IPS-18a (cell line): ENCODE measurements at regions not wholly inside any gene's neighbourhood (a gene's known extent, or its start where the extent isn't known, plus 50 kb on each side); places are given as distances from the start of the nearest gene placed in this dataset.

Source experiments
- H3K27ac ChIP-seq: one replicate; pipeline ENCODE4 v1.5.1; 2013; ENCODE audit warnings: low read length
- H3K27me3 ChIP-seq: one replicate; pipeline ENCODE4 v1.6.1; 2013; ENCODE audit warnings: mild to moderate bottlenecking, low read length; ENCODE audit not compliant: control insufficient read depth, insufficient read depth
- H3K36me3 ChIP-seq: one replicate; pipeline ENCODE4 v1.6.1; 2013; ENCODE audit warnings: low read depth, low read length; ENCODE audit not compliant: control insufficient read depth
- H3K4me1 ChIP-seq: one replicate; pipeline ENCODE4 v1.6.1; 2013; ENCODE audit warnings: low read depth, low read length; ENCODE audit not compliant: control insufficient read depth
- H3K4me3 ChIP-seq: one replicate; pipeline ENCODE4 v1.5.1; 2013; ENCODE audit warnings: low read length
- H3K9ac ChIP-seq: one replicate; pipeline ENCODE4 v1.6.1; 2013; ENCODE audit warnings: mild to moderate bottlenecking, low read length, moderate library complexity
- H3K9me3 ChIP-seq: one replicate; pipeline ENCODE4 v1.6.1; 2013; ENCODE audit warnings: low read depth, low read length; ENCODE audit not compliant: control insufficient read depth

DNA sequence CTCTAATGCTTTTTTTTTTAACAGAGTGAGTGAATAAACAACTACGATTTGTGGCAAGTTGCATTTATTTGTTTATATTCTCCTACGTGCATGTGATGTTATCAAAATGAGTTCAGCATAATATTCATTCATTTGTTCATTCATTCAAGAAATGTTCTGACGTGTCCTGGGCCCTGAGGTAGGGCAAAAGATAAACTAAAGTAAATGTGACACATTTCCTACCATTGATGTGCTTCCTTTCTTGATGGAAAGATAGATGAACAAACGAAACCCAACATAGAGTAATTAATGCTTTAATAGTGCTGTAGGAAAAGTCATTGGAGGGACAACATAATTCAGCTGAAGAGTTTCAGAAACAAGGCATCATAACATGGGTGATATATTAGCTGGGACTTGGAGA, 261.5 kb upstream of the KCNMB2 start:
- Histone ChIP-seq H3K36me3 (no peaks in the 10 kb centered on the region), H3K27me3 (no peaks in the 10 kb centered on the region), H3K27ac (no peak overlapping the region), H3K4me3 (no peak overlapping the region), H3K9me3 (no peaks in the 10 kb centered on the region), H3K4me1 (no peaks in the 10 kb centered on the region), H3K9ac (no peak overlapping the region)

DNA sequence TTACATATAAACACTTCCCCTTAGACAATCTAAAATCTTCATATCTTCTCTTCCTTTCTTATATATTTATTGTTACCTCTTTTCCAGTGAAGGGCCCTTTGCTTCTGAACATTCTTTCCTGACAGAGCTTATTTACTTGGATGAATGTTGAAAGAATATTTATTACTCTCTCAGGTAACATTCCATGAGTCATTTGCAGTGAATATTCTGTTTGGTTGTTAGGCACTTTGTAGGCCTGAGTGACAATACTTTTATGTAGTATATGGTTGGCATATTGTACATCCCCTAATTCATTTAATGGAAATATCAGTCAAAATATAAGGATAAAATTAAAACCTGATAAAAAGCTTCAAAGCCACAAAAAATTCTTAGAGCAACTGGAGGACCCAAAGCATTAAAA, 260.9 kb upstream of the KCNMB2 start:
- Histone ChIP-seq H3K9ac (no peak overlapping the region), H3K27me3 (no peaks in the 10 kb centered on the region), H3K27ac (no peak overlapping the region), H3K4me3 (no peak overlapping the region), H3K9me3 (no peaks in the 10 kb centered on the region), H3K4me1 (no peaks in the 10 kb centered on the region), H3K36me3 (no peaks in the 10 kb centered on the region)

DNA sequence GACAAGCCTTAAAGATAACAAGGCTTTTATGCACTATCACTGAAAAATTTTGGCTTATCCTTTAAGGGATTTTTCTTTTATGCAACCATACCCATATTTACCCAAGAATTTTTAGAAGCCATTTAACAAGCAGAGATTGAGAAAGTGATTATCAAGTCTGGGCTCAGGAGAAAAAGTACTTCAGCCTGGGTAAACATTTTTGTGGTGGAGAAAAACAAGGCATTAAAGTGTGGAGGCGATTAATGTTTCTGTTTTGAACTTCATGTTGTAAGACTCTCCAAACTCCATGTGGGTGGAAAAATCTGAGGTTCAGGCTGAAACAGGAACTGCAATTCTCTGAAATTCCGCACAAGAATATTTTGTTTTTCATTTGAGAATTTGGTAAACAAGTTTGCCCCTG, 260.4 kb upstream of the KCNMB2 start:
- no peak overlapping the region for H3K4me3 ChIP-seq
- H3K36me3 ChIP-seq: no peaks in the 10 kb centered on the region
- H3K4me1 ChIP-seq: no peaks in the 10 kb centered on the region
- H3K27me3 ChIP-seq: no peaks in the 10 kb centered on the region
- no peak overlapping the region for H3K27ac ChIP-seq
- H3K9me3 ChIP-seq: no peaks in the 10 kb centered on the region
- no peak overlapping the region for H3K9ac ChIP-seq

DNA sequence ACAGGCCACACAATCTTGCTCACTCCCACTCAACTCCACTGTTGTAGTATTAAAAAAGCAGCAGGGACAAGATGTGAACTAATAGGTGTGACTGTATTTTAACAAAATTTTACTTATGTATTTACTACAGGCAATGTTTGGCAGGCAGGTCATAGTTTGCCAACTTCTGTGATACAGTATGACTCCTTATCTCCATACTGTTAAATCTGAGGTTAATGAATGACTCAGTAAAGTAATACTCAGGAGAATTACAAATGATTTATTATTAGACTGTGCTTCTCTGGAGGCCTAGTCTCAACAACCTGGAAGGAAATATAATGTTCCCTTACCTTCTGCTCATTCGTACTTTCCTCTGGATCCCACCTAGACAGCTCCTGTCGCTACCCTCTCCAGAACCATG, 258.6 kb upstream of the KCNMB2 start:
- H3K27me3 ChIP-seq: no peaks in the 10 kb centered on the region
- no peak overlapping the region for H3K9ac ChIP-seq
- no peaks in the 10 kb centered on the region for H3K36me3 ChIP-seq
- peaks cover 5% of the 10 kb centered on the region for H3K9me3 ChIP-seq
- no peak overlapping the region for H3K4me3 ChIP-seq
- no peak overlapping the region for H3K27ac ChIP-seq
- H3K4me1 ChIP-seq: no peaks in the 10 kb centered on the region

DNA sequence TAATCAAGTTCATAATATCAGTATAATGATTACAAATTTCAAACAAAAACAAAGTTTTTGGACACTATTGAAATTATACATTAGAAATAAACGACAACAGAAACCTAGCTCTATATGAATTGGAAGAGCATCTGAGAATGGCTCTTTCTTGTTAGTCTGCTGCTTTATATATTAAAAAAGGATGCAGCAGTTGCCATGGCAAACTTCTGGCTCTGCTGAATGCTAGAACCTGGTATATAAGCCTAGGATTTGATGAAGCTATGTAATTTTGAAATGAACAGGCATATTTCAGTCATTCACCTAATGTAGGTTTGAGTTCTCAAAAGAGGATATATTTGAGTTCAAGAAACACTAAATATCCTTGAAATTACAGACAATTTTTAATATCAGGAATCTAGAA, 252.7 kb upstream of the KCNMB2 start:
- Histone ChIP-seq H3K4me3 (no peak overlapping the region), H3K9ac (no peak overlapping the region), H3K9me3 (peaks cover 8% of the 10 kb centered on the region), H3K36me3 (no peaks in the 10 kb centered on the region), H3K4me1 (peaks cover 12% of the 10 kb centered on the region), H3K27ac (no peak overlapping the region), H3K27me3 (no peaks in the 10 kb centered on the region)

DNA sequence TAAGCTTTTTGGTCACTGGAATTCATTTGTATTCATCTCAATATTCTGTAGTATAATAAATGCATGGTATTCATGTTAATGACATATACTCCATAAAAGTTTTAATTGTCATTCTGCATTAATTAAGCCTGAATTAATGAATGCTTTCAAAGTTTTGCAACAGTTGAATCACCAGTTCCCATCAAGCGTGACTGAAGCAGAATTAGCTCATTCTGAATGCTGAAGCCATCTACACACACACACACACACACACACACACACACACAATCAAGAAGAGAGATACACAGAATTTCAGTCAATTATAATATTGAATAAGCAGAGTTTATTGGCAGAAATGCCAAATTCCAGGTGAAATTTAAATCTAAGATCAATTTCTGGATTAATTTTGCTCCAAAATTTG, 252.1 kb upstream of the KCNMB2 start:
- Histone ChIP-seq H3K36me3 (no peaks in the 10 kb centered on the region), H3K9ac (no peak overlapping the region), H3K9me3 (peaks cover 8% of the 10 kb centered on the region), H3K27me3 (no peaks in the 10 kb centered on the region), H3K4me1 (peaks cover 12% of the 10 kb centered on the region), H3K27ac (no peak overlapping the region), H3K4me3 (no peak overlapping the region)

DNA sequence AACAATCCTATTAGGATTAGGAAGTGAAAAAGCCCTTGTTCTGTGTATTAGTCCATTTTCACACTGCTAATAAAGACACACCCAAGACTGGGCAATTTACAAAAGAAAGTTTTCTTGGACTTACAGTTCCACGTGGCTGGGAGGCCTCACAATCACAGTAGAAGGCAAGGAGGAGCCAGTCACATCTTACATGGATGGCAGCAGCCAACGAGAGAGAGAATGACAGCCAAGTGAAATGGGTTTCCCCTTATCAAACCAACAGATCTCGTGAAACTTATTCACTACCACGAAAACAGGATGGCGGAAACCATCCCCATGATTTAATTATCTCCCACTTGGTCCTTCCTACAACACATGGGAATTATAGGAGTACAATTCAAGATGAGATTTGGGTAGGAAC, 248.2 kb upstream of the KCNMB2 start:
- Histone ChIP-seq H3K4me1 (peaks cover 12% of the 10 kb centered on the region), H3K9ac (no peak overlapping the region), H3K4me3 (no peak overlapping the region), H3K27me3 (no peaks in the 10 kb centered on the region), H3K36me3 (no peaks in the 10 kb centered on the region), H3K27ac (no peak overlapping the region), H3K9me3 (peaks cover 3% of the 10 kb centered on the region)

DNA sequence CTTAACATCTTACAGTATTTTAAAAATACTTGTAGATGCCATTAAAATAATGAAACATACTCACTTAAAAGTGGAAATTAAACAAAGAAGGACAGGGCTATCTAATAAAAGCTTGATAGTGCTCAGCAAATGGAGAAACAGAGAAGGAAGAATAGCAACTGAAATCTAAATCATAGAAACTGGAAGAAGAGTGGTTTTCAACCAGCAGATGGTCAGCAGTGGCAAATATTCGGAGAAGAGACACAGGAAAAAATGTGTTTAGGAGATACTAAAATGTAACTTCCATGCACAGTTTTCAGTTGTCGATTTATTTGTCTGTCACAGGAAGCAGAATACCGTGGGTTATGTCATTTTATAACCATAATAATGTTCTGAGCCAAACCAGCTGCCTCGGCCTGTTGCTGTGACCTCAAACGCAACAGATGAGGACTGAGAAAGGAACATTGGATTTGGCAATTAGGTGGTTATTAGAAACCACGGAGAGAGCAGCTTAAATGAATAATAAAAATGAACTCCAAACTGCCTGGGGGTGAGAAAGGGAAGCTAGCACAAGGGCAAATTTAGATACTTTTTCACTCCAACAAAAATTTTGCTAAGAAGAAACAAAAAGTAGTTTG, 246.6 kb upstream of the KCNMB2 start:
- Histone ChIP-seq H3K27ac (no peak overlapping the region), H3K27me3 (no peaks in the 10 kb centered on the region), H3K9me3 (peaks cover 3% of the 10 kb centered on the region), H3K4me1 (peaks cover 6% of the 10 kb centered on the region), H3K4me3 (no peak overlapping the region), H3K9ac (no peak overlapping the region), H3K36me3 (no peaks in the 10 kb centered on the region)

DNA sequence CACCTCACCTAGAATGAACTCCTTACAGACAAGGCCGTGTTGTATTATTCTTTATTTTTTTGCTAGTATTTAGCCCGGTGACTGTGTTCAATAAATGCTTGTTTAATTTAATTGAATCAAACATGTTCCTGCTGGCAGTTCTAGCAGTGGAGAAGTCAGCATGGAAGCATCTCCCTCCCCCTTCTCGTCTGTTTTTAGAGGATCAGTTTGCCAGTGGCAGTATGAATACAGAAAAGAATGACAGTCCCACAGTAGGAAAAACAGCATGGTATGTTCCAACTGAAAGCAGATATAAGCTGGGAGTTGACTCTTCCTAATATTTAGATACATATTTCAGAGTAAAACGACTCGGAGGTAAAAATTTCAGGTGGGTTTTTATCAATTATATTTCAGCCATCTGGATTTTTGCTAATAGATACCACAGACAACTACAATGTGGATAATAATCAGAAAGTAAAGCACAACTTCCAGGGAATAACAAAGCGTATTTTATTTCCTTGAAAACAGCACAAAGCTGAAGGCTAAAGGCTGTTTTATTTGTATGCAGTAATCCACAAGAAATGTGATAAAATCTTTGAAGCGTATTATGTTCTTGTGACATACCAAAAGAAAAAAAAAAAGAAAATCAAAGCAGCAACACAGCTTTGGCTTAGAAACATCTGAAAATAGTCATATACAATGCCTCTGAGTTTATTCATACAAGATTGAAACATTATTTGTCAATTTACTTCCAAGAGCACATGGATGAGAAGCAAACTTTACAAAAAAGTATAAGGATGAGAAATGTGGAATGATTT, 244.5 kb upstream of the KCNMB2 start:
- Histone ChIP-seq H3K4me3 (no peak overlapping the region), H3K27me3 (no peaks in the 10 kb centered on the region), H3K9me3 (peaks cover 3% of the 10 kb centered on the region), H3K27ac (no peak overlapping the region), H3K36me3 (no peaks in the 10 kb centered on the region), H3K4me1 (no peaks in the 10 kb centered on the region), H3K9ac (no peak overlapping the region)

DNA sequence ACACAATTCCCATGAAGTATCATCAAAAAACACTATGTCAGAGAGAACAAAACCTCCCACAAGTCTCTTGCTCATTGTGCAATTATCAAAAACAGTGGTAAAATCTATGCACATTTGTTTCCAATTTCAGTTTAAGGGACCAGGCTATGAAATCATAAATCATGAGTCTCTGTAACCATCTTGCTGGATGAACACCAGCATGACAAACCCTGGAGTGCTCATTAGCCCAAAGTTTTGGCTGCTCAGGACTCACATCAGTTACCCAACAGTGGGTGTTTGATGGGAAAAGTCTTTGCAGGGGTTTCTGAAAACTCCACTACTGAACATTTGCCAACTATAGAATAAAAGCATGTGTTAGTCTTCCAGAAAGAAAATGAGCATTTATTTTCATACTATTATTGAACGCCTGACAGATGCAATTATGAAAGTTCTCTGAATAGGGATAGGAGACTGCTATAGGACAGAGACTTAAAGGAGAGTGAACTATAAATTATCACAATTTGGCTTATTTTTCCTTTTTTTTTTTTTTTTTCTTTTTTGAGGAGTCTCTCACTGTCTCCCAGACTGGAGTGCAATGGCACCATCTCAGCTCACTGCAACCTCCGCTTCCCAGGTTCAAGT, 240.8 kb upstream of the KCNMB2 start:
- H3K36me3 ChIP-seq: no peaks in the 10 kb centered on the region
- no peak overlapping the region for H3K27ac ChIP-seq
- H3K27me3 ChIP-seq: no peaks in the 10 kb centered on the region

DNA sequence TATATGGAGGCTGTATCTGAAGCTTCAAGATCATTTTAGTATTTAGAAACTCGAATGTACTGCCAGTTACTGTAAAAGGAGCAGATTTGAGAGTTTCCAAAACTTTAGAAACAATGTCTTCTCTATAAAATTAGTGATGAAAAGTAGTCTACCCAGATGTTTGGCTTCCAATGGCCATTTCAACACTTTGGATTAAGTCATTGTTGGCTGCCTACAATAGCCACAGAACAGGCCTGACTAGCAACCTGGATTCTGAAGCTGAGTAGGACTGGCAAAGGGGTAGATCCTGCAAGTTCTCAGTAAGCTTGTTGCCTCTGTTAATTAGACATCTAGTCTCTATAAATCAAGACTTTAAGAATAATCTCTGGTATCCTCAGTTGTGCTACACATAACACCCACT, 239.0 kb upstream of the KCNMB2 start:
- no peaks in the 10 kb centered on the region for H3K9me3 ChIP-seq
- no peaks in the 10 kb centered on the region for H3K27me3 ChIP-seq
- H3K4me3 ChIP-seq: no peak overlapping the region
- H3K36me3 ChIP-seq: no peaks in the 10 kb centered on the region
- no peak overlapping the region for H3K9ac ChIP-seq
- no peaks in the 10 kb centered on the region for H3K4me1 ChIP-seq
- H3K27ac ChIP-seq: no peak overlapping the region

More for the DNA sequence above, 240.8 kb upstream of the KCNMB2 start:
- no peaks in the 10 kb centered on the region for H3K9me3 ChIP-seq
- no peak overlapping the region for H3K4me3 ChIP-seq
- H3K4me1 ChIP-seq: no peaks in the 10 kb centered on the region
- H3K9ac ChIP-seq: no peak overlapping the region

DNA sequence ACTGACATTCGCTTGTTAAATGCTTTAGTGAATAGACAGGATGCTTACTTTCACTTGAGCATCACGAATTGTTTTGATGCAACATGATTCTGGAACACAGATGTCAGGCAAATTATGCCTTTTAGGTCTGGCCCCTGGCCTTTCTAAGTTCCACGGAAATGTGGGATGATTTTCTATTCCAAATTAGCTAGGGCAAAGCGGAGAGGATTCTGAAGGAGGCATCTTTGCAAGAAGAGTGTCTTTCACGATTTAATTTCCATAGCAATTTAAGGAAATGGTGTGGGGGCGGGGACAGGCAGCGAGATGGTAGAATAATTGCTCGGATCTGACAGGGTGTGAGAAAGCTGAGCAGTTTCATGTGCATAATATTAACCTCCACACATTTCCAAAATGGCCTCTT, 238.5 kb upstream of the KCNMB2 start:
- Histone ChIP-seq H3K9ac (no peak overlapping the region), H3K4me1 (no peaks in the 10 kb centered on the region)

More for the DNA sequence above, 238.5 kb upstream of the KCNMB2 start:
- Histone ChIP-seq H3K27ac (no peak overlapping the region), H3K9me3 (no peaks in the 10 kb centered on the region), H3K4me3 (no peak overlapping the region), H3K36me3 (no peaks in the 10 kb centered on the region), H3K27me3 (no peaks in the 10 kb centered on the region)
